Neural progenitor cell (in vitro differentiated cells): ENCODE measurements at regions not wholly inside any gene's neighbourhood (a gene's known extent, or its start where the extent isn't known, plus 50 kb on each side); places are given as distances from the start of the nearest gene placed in this dataset.

Source experiments
- DNase-seq: peaks from one replicate; pipeline ENCODE4 v3.0.0-alpha.2; 2016; ENCODE audit warnings: low spot score
- H2AFZ ChIP-seq: fragments of 200-600 bp; sonication (generic); replicated peaks from 2 replicates; pipeline ENCODE4 v1.6.1; 2016; ENCODE audit warnings: antibody characterized with exemption
- H3F3A ChIP-seq: fragments of 200-600 bp; sonication (generic); 2 replicates; pipeline ENCODE4 v1.6.1; 2016; ENCODE audit warnings: antibody characterized with exemption, low read depth
- H3K27ac ChIP-seq: fragments of 200-600 bp; sonication (generic); 2 replicates; pipeline ENCODE4 v1.5.1; 2016; ENCODE audit warnings: mild to moderate bottlenecking
- H3K27me3 ChIP-seq: fragments of 200-600 bp; sonication (generic); 2 replicates; pipeline ENCODE4 v1.6.1; 2016; ENCODE audit warnings: mild to moderate bottlenecking, moderate library complexity
- H3K36me3 ChIP-seq: fragments of 200-600 bp; sonication (generic); 2 replicates; pipeline ENCODE4 v1.5.1; 2016
- H3K4me1 ChIP-seq: fragments of 200-600 bp; sonication (generic); 2 replicates; pipeline ENCODE4 v1.6.1; 2016; ENCODE audit warnings: mixed run types
- H3K4me2 ChIP-seq: fragments of 200-600 bp; sonication (generic); 2 replicates; pipeline ENCODE4 v1.6.1; 2016
- H3K4me3 ChIP-seq: fragments of 200-600 bp; sonication (generic); 2 replicates; pipeline ENCODE4 v1.5.1; 2016
- H3K79me2 ChIP-seq: fragments of 200-600 bp; sonication (generic); 2 replicates; pipeline ENCODE4 v1.6.1; 2016; ENCODE audit warnings: low read depth
- H3K9ac ChIP-seq: fragments of 200-600 bp; sonication (generic); 2 replicates; pipeline ENCODE4 v1.6.1; 2016
- H3K9me3 ChIP-seq: fragments of 200-600 bp; sonication (generic); 2 replicates; pipeline ENCODE4 v1.5.1; 2016; ENCODE audit warnings: low read depth
- H4K20me1 ChIP-seq: fragments of 200-600 bp; sonication (generic); 2 replicates; pipeline ENCODE4 v1.6.1; 2016; ENCODE audit warnings: low read depth
- H3K27ac Mint-ChIP-seq: 3 replicates; pipeline ENCODE4 v1.8.0; 2021; ENCODE audit warnings: mixed read lengths
- H3K27me3 Mint-ChIP-seq: 2 replicates; pipeline ENCODE4 v1.8.0; 2022; ENCODE audit warnings: low read depth, mild to moderate bottlenecking, inconsistent platforms, moderate library complexity, mixed read lengths; ENCODE audit not compliant: insufficient read depth
- H3K36me3 Mint-ChIP-seq: 3 replicates; pipeline ENCODE4 v1.8.0; 2021; ENCODE audit warnings: mixed read lengths
- H3K4me1 Mint-ChIP-seq: 3 replicates; pipeline ENCODE4 v1.8.0; 2021; ENCODE audit warnings: mixed read lengths
- H3K4me3 Mint-ChIP-seq: 3 replicates; pipeline ENCODE4 v1.8.0; 2021; ENCODE audit warnings: mild to moderate bottlenecking, moderate library complexity, mixed read lengths
- H3K9me3 Mint-ChIP-seq: 3 replicates; pipeline ENCODE4 v1.8.0; 2020; ENCODE audit warnings: mixed read lengths
- CTCF ChIP-seq: fragments of 200-600 bp; sonication (generic); IDR thresholded peaks from 2 replicates; pipeline ENCODE4 v1.5.1; 2017; ENCODE audit warnings: antibody characterized with exemption, mild to moderate bottlenecking
- EZH2 ChIP-seq: fragments of 200-600 bp; sonication (generic); IDR thresholded peaks from 2 replicates; pipeline ENCODE4 v1.6.1; 2017; ENCODE audit warnings: antibody characterized with exemption, mild to moderate bottlenecking, moderate library complexity
- EZH2phosphoT487 ChIP-seq: fragments of 200-600 bp; sonication (generic); IDR thresholded peaks from 2 replicates; pipeline ENCODE4 v1.6.1; 2017; ENCODE audit warnings: antibody characterized with exemption

GRCh38 chr7:15764010-15764409 is 77.5 kb upstream of the MEOX2 start:
- Mint-ChIP-seq H3K27me3 (peaks cover 6% of the 10 kb centered on the region), H3K9me3 (peaks cover 6% of the 10 kb centered on the region), H3K4me1 (peaks cover 10% of the 10 kb centered on the region), H3K27ac (no peak overlapping the region), H3K4me3 (no peak overlapping the region), H3K36me3 (no peaks in the 10 kb centered on the region)
- Histone ChIP-seq H3K79me2 (no peaks in the 10 kb centered on the region), H3K9me3 (no peaks in the 10 kb centered on the region), H3K9ac (no peak overlapping the region), H3K27me3 (no peaks in the 10 kb centered on the region), H4K20me1 (no peaks in the 10 kb centered on the region), H3K4me2 (no peak overlapping the region), H3K36me3 (no peaks in the 10 kb centered on the region), H3K4me1 (no peaks in the 10 kb centered on the region), H2AFZ (no peak overlapping the region), H3K4me3 (no peak overlapping the region), H3K27ac (no peak overlapping the region), H3F3A (no peaks in the 10 kb centered on the region)
- TF ChIP-seq CTCF (no peak), EZH2 (no peak)
- DNase-seq = no peak

- no peak overlapping the region for H3K9ac ChIP-seq
- H3K27me3 Mint-ChIP-seq = peaks cover 5% of the 10 kb centered on the region
- H3K9me3 ChIP-seq = no peaks in the 10 kb centered on the region
- H3K36me3 ChIP-seq = no peaks in the 10 kb centered on the region
- H3K27ac Mint-ChIP-seq = no peak overlapping the region
- TF ChIP-seq CTCF (no peak), EZH2phosphoT487 (no peak), EZH2 (no peak)
- no peak overlapping the region for H3K27ac ChIP-seq
- no peaks in the 10 kb centered on the region for H4K20me1 ChIP-seq
- peak overlapping the region; percentile 4 for H2AFZ ChIP-seq
- H3K4me3 ChIP-seq = no peak overlapping the region
- H3K9me3 Mint-ChIP-seq = no peaks in the 10 kb centered on the region
- no peaks in the 10 kb centered on the region for H3K79me2 ChIP-seq
- H3K36me3 Mint-ChIP-seq = no peaks in the 10 kb centered on the region
- no peak overlapping the region for H3K4me2 ChIP-seq
- no peaks in the 10 kb centered on the region for H3K4me1 Mint-ChIP-seq
- H3K27me3 ChIP-seq = no peaks in the 10 kb centered on the region
- no peaks in the 10 kb centered on the region for H3K4me1 ChIP-seq
- no peaks in the 10 kb centered on the region for H3F3A ChIP-seq
- DNase-seq = no peak
- no peak overlapping the region for H3K4me3 Mint-ChIP-seq
Measured at GRCh38 chr7:15757041-15758000, 70.8 kb upstream of the MEOX2 start.

GRCh38 chr7:15755061-15755460 is 68.6 kb upstream of the MEOX2 start:
- H3K9me3 Mint-ChIP-seq = no peaks in the 10 kb centered on the region
- H3F3A ChIP-seq = no peaks in the 10 kb centered on the region
- H3K36me3 ChIP-seq = no peaks in the 10 kb centered on the region

More at GRCh38 chr7:15755061-15755460, 68.6 kb upstream of the MEOX2 start:
- Mint-ChIP-seq H3K4me3 (no peak overlapping the region), H3K27me3 (peaks cover 5% of the 10 kb centered on the region), H3K27ac (no peak overlapping the region), H3K36me3 (no peaks in the 10 kb centered on the region), H3K4me1 (no peaks in the 10 kb centered on the region)
- Histone ChIP-seq H3K9me3 (no peaks in the 10 kb centered on the region), H2AFZ (no peak overlapping the region), H4K20me1 (no peaks in the 10 kb centered on the region), H3K27me3 (no peaks in the 10 kb centered on the region), H3K79me2 (no peaks in the 10 kb centered on the region), H3K4me2 (no peak overlapping the region), H3K4me3 (no peak overlapping the region), H3K27ac (no peak overlapping the region), H3K4me1 (no peaks in the 10 kb centered on the region), H3K9ac (no peak overlapping the region)
- TF ChIP-seq EZH2phosphoT487 (no peak), CTCF (no peak), EZH2 (no peak)
- DNase-seq = no peak
